ENCODE measurements at regions not wholly inside any gene's neighbourhood (a gene's known extent, or its start where the extent isn't known, plus 50 kb on each side); places are given as distances from the start of the nearest gene placed in this dataset.

DNA sequence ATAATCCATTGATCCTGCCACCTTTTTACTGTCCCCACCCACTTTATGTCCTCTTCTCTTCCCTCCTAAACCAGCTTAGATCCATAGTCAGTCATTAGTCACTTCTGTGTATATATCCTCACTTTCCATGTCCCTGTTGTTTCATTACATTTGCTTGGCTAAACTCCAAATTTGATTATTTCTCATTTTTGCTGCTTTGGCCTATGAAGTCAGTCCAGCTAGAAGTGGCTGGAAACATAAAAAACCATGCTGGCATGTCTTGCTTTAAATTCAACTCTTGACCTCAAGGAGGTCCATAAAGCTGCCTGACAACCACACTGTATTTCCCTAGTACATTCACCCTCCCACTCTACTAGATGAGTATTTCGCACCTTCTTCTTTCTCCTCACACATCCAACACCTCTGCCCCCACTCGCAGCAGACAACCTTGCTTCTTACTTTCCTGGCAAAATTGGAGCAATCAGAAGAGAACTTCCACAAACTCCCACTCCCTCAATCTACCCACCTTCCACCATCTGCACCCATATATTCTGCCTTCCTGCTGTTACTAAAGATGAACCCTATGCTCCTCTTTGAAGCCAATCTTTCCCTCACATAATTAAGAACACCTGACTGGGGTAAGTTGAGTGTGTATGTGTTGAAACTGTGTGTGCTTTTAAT lies 72.1 kb downstream of the ZNF648 start:
- TF ChIP-seq, protein P1, sequence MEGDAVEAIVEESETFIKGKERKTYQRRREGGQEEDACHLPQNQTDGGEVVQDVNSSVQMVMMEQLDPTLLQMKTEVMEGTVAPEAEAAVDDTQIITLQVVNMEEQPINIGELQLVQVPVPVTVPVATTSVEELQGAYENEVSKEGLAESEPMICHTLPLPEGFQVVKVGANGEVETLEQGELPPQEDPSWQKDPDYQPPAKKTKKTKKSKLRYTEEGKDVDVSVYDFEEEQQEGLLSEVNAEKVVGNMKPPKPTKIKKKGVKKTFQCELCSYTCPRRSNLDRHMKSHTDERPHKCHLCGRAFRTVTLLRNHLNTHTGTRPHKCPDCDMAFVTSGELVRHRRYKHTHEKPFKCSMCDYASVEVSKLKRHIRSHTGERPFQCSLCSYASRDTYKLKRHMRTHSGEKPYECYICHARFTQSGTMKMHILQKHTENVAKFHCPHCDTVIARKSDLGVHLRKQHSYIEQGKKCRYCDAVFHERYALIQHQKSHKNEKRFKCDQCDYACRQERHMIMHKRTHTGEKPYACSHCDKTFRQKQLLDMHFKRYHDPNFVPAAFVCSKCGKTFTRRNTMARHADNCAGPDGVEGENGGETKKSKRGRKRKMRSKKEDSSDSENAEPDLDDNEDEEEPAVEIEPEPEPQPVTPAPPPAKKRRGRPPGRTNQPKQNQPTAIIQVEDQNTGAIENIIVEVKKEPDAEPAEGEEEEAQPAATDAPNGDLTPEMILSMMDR (IDR thresholded peaks at IDR 0.05; ENCODE audit: low read depth, low read length, missing control alignments) = no peak
- no peak for DNase-seq (ENCODE audit: low read depth)
- no peak overlapping the region for H3K4me3 ChIP-seq (ENCODE audit: low read depth, low read length)

DNA sequence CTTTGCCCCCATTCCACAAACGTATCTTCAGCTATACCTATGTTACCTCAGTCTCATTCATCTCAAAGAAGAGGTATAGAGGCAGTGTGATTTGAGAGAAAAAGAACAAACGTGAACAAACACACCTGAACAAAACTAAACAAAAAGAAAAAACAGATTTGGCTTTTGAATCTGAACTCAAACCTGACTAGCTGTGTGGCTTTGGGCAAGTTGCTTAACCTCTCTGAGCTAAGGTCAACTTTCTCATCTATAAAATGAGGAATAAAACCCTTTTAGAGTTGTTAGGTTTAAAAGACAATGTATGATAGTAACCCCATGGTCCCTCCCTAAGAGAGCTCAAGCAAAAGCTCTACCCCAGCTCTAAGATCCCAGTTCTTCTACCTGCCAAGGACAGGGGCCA lies 73.5 kb downstream of the ZNF648 start:
- no peak overlapping the region for H3K4me3 ChIP-seq (ENCODE audit: low read depth, low read length)
- no peak for DNase-seq (ENCODE audit: low read depth)
- TF ChIP-seq, protein P1 (IDR thresholded peaks at IDR 0.05; ENCODE audit: low read depth, low read length, missing control alignments) = no peak

DNA sequence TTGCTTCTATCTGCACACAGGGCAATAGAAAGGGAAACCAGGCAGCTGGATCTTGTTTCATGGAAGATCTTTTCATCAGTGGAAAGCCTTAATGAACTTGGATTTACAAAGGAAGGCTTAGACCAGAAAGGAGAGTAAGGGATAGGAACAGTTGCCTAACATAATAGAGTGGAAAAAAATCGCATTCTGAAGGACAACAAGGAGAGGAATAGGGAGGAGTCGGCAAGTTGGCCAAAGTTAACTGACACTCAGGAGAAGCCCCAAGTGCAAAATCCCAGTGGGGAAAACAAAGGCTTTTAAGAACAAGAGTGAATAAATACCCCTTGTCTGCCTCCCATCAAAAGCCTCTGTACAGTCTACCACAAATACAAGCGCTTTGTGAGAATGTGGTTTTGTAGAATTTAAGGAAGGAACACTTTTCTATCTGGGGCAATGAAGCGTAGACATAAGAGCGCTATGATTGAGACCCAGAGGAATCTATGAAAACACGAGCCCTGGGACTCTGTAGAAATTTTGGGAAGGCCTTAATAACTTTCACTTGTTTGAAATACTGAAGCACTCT lies 74.1 kb downstream of the ZNF648 start:
- TF ChIP-seq, protein P1 (IDR thresholded peaks at IDR 0.05; ENCODE audit: low read depth, low read length, missing control alignments) = no peak
- H3K4me3 ChIP-seq (ENCODE audit: low read depth, low read length) = no peak overlapping the region
- DNase-seq (ENCODE audit: low read depth) = no peak

DNA sequence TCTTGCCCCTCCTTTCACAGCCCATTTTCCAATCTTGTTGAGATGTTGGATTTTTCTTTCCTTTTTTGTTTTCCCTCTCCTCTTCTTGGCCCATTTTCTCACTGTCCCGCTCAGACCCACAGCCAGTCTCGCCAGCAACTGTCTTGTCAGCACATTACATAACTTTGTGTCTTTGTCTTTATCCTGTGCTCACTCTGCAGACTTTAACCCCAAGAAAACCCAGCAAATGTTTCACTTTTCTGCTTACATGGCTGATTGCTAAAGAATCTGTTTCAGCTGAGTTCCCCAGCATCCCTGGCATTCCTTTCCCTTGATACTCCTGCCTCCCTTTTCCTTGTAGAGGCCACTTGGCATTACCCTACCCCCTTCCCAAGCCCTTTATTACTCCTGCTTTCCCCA lies 74.6 kb downstream of the ZNF648 start:
- H3K4me3 ChIP-seq (ENCODE audit: low read depth, low read length) = no peak overlapping the region
- TF ChIP-seq, protein P1 (IDR thresholded peaks at IDR 0.05; ENCODE audit: low read depth, low read length, missing control alignments) = no peak
- DNase-seq (ENCODE audit: low read depth) = no peak

DNA sequence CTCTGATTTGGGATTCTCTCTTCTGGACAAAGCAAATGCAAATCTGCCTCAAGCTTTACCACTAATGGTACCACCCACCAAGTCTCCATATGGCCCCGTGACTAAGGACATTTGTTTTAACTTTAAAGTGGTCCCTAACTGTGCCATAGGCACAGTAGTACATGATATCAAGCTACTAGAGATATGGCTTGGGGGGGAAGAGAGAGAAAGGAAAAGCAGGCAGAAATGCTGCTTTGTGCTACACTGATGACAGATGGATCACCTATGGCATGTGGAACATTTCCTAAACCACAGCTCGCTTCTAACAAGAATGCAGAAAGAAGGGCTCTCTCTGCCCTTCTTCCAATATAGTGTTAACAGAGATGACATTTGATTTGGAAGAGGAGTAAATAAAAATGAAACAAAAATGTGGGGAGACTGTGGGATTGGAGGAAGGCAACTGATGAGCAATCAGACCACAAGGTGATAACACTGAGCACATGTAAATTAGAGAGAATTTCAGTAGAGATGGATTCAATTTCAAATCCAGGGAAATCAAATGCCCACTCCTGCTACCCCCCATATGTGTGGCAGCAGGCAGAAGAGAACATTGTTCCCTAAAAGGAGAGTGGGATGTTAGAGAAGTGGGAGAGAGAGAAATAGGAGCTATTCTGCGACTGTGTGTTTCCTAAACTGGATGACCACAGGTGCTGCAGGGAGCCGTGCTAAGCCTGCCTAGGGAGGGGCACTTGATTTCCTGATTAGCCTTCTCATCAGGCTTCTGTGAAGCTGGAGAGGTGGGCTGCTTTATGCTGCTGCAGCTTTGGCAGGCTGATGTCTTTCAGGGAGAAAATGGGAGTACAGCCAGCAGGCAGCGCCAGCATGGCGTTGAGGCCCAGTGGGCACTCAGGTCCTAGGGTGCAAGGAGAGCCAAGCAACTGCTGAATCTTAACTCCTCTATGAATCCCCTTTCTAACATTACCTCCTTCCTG lies 75.3 kb downstream of the ZNF648 start:
- no peak for DNase-seq (ENCODE audit: low read depth)
- no peak overlapping the region for H3K4me3 ChIP-seq (ENCODE audit: low read depth, low read length)
- TF ChIP-seq, protein P1 (IDR thresholded peaks at IDR 0.05; ENCODE audit: low read depth, low read length, missing control alignments) = no peak

DNA sequence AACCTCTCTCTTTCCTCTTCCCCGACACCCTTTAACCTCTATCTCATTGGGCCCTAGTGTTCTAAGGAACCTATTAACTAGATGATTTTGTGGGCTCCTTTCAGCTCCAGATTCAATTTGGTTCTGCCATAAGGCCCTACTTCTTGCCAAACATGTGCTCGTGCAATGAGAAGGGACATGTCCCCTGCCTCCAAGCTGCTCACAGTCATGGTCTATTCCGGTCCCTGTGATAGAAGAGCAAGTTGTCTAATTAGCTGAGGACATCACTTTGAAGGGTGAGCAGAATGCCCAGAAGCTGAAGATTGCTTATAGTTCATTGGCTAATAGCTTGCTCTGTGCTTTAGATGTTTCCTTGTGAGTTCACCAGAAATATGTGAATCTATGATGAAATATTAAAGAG lies 76.2 kb downstream of the ZNF648 start:
- DNase-seq (ENCODE audit: low read depth) = no peak
- TF ChIP-seq, protein P1 (IDR thresholded peaks at IDR 0.05; ENCODE audit: low read depth, low read length, missing control alignments) = no peak
- no peak overlapping the region for H3K4me3 ChIP-seq (ENCODE audit: low read depth, low read length)
